Activated naive CD8-positive, alpha-beta T cell (primary cell): ENCODE measurements at regions not wholly inside any gene's neighbourhood (a gene's known extent, or its start where the extent isn't known, plus 50 kb on each side); places are given as distances from the start of the nearest gene placed in this dataset.

ENCODE experiments used
- H3K27ac Mint-ChIP-seq: one replicate; pipeline ENCODE4 v1.8.0; 2021; ENCODE audit warnings: mixed read lengths
- H3K27me3 Mint-ChIP-seq: one replicate; pipeline ENCODE4 v1.8.0; 2021; ENCODE audit warnings: mixed read lengths
- H3K36me3 Mint-ChIP-seq: one replicate; pipeline ENCODE4 v1.8.0; 2021; ENCODE audit warnings: mixed read lengths
- H3K4me1 Mint-ChIP-seq: one replicate; pipeline ENCODE4 v1.8.0; 2021; ENCODE audit warnings: low read depth, mixed read lengths
- H3K4me3 Mint-ChIP-seq: one replicate; pipeline ENCODE4 v1.8.0; 2021; ENCODE audit warnings: mild to moderate bottlenecking, mixed read lengths
- H3K9me3 Mint-ChIP-seq: one replicate; pipeline ENCODE4 v1.8.0; 2021; ENCODE audit warnings: low read depth, mixed read lengths

DNA sequence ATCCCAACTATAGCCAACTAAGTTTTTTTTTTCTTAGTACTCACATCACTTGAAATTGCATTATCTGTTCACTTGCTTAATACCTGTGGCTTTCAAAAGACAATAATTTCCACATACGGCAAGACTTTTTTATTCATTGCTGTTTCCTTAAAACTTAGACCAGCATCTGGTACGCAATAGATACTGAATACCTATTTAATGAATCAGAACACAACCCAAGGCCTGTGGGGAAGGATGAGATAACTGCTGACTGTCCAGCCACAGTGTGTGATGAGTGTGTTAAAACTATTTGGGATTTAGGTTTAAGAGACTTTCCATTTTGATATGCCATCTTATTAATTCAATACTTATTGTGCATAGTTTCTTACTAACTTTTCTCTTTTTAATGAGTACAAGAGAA, 988.7 kb downstream of the NTRK3 start:
- Mint-ChIP-seq H3K4me1 (no peaks in the 10 kb centered on the region), H3K27me3 (peaks cover 11% of the 10 kb centered on the region), H3K27ac (no peak overlapping the region), H3K9me3 (peaks cover under 1% of the 10 kb centered on the region), H3K36me3 (no peaks in the 10 kb centered on the region), H3K4me3 (no peak overlapping the region)

DNA sequence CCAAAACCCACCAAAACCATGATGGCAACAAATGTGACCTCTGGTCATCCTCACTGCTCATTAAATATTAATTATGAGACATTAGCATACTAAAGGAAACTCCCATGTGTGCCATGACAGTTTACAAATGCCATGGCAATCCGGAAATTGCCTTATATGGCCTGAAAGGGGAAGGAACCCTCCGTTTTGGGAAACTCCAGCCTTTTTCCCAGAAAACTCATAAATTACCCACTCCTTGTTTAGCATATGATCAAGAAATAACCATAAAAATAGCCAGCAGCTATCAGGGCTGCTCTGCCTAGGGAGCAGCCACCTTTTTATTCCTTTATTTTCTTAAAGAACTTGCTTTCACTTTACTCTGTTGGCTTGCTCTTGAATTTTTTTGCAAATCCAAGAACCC, 992.7 kb downstream of the NTRK3 start:
- Mint-ChIP-seq H3K27ac (no peak overlapping the region), H3K4me3 (no peak overlapping the region), H3K9me3 (no peaks in the 10 kb centered on the region), H3K4me1 (no peaks in the 10 kb centered on the region), H3K27me3 (peaks cover 13% of the 10 kb centered on the region), H3K36me3 (no peaks in the 10 kb centered on the region)

DNA sequence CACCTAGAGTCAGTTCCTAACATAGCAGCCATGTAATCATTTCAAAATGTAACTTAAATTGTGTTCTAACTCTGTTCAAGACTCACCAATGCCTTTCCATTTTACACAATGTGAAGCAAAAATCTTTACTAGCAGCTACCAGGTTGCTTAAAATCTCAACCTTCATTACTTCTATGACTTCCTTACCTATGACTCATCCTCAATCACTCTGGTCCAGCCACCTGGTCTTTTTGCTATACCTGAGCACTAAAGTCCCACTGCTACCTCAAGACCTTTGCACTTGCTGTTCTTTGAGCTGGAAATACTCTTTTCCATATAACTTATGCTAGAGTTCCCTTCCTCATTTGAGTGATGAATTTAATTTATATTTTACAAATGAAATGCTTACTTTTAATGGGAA, 993.2 kb downstream of the NTRK3 start:
- no peak overlapping the region for H3K4me3 Mint-ChIP-seq
- H3K9me3 Mint-ChIP-seq, result no peaks in the 10 kb centered on the region
- H3K27me3 Mint-ChIP-seq, result peaks cover 13% of the 10 kb centered on the region
- no peaks in the 10 kb centered on the region for H3K36me3 Mint-ChIP-seq
- no peaks in the 10 kb centered on the region for H3K4me1 Mint-ChIP-seq
- no peak overlapping the region for H3K27ac Mint-ChIP-seq

DNA sequence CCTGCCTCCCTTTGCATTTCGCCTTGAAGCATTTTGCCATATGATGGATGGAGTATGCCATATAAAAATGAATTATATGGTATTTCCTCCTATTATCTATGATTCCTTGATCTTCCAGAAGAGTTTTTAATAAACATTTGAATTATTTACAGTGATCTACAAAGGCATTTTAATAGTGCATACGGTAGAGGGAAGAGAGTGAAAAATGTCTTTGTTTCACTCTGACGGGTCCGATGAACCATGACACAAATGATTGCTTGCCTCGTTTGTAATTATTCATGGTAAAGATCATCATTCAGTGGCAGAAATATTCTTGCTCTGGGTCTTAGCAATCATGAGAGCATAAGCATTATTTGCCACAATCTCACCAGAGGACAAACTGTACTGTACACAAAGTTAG, 1010.9 kb downstream of the NTRK3 start:
- Mint-ChIP-seq H3K36me3 (no peaks in the 10 kb centered on the region), H3K9me3 (no peaks in the 10 kb centered on the region), H3K27ac (no peak overlapping the region), H3K4me3 (no peak overlapping the region), H3K4me1 (no peaks in the 10 kb centered on the region), H3K27me3 (peaks cover 6% of the 10 kb centered on the region)

DNA sequence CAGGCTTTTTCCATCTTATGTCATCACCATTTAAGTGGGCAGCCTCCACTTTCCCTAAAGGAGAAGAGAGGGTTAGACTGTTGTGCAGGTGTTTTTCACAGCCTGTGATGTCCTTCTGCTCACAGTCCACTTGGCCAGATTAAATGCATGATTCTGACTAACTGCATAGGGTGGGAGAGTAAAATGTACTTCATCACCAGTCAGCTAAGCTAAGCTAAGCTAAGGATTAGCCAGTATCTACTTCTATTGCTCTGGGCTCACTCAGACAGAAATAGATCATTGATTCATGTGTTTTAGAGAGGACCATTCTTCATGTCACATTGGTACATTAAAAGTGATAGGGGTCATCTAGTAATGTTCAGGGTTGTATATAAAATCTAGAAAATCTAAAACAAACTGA, 1013.1 kb downstream of the NTRK3 start:
- Mint-ChIP-seq H3K4me1 (no peaks in the 10 kb centered on the region), H3K9me3 (no peaks in the 10 kb centered on the region), H3K4me3 (no peak overlapping the region), H3K27me3 (peaks cover 6% of the 10 kb centered on the region), H3K27ac (no peak overlapping the region), H3K36me3 (no peaks in the 10 kb centered on the region)

DNA sequence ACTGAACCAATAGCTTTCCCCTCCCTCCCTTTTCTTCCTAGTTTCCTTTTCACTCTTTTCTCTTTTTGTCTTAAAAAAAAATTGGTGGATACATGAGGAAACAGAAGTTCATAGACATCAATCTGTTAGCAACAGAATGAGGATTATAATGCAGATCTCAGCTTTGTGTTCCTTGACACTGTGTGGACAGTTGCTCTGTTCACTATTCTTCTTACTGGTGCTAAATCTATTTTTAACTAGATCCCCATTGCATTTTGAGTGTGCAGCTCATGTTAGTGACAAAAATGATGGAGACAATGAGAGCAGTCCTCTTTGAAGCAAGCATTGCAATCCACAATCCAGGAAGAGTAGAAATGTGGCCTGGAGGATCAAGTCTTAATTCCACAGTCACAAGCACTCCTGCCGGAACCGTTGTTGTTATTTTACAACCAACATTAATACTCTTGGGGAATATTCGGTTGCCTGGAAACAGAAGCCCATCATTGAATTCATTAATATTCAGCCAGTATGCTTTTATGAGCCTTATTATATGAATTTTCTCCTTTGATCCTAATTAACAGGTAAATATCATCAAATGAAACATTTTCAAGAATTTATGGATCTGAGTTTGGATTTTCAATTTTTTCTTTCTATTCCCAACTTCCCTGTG, 1016.8 kb downstream of the NTRK3 start:
- Mint-ChIP-seq H3K9me3 (no peaks in the 10 kb centered on the region), H3K27ac (no peak overlapping the region), H3K4me3 (no peak overlapping the region), H3K4me1 (no peaks in the 10 kb centered on the region), H3K27me3 (peaks cover 3% of the 10 kb centered on the region), H3K36me3 (no peaks in the 10 kb centered on the region)

DNA sequence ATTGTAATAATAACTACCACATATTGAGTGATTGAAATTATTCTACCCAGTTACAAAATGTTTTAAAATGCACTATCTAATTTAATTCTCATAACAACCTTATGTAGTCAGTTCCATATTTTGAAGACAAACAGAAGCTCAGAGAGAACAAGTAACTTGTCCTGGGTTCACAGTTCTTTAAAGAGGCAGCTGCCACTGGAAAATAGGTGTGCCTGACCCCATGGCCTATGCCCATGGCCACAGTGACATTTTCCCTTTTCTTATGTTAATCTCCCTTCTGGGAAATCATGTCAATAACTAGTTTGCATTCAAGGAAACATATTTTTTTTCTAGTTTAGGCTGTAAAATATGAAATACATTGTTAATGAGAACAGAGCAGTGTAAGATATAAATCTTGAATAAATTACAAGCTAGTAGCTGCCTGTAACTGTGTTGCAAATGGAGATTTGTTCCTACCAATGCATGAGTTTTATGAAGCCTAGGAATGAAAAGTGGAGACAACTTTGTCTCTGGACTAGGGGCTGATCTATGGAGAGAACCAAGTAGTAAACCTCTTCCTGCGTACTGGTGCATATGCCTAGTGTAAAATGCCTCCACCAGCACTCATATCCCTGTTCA, 1018.0 kb downstream of the NTRK3 start:
- H3K9me3 Mint-ChIP-seq, result no peaks in the 10 kb centered on the region
- no peaks in the 10 kb centered on the region for H3K36me3 Mint-ChIP-seq
- H3K27ac Mint-ChIP-seq, result no peak overlapping the region
- H3K4me1 Mint-ChIP-seq, result no peaks in the 10 kb centered on the region
- peaks cover 5% of the 10 kb centered on the region for H3K27me3 Mint-ChIP-seq
- no peak overlapping the region for H3K4me3 Mint-ChIP-seq

DNA sequence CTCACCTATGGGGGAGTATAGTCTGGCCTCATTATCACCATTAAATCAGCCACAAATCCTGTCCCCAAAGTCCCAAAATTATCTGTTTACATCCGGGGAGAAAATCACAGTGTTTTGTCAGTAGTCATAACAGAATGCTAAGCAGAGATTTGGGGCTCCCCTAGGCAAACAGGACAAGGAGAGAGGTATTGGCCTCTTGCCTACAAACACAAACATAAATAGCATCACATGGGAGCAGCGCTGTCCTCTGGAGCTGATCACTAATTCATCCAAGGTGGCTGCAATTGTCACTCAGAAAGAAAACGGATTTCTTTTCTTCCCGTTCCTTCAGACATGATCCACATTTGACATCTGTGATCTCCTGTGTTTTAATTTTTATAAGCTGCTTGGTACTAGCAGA, 1028.1 kb downstream of the NTRK3 start:
- Mint-ChIP-seq H3K27me3 (peaks cover under 1% of the 10 kb centered on the region), H3K4me1 (no peaks in the 10 kb centered on the region), H3K27ac (no peak overlapping the region), H3K4me3 (no peak overlapping the region), H3K36me3 (no peaks in the 10 kb centered on the region), H3K9me3 (no peaks in the 10 kb centered on the region)

DNA sequence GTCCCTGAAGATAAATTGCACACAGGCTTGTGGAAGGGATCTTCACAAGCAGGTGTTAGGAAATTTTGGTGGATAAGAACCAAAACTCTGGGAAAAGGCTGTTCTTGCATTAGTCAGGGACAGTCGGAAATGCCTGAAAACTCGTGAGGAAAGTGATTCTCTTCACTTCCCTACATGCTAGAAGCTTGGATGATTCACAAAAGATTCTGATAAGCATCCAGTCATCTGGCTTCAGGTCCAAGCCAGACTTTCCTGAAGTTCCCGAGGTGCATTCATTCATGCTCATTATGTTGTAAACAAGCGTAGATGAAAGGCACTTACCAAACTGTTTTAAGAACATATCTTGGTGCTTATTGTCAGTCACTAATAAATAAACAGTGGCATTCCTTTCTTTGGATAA, 1028.7 kb downstream of the NTRK3 start:
- Mint-ChIP-seq H3K4me3 (no peak overlapping the region), H3K9me3 (no peaks in the 10 kb centered on the region), H3K4me1 (no peaks in the 10 kb centered on the region), H3K27ac (no peak overlapping the region), H3K36me3 (no peaks in the 10 kb centered on the region), H3K27me3 (no peaks in the 10 kb centered on the region)

DNA sequence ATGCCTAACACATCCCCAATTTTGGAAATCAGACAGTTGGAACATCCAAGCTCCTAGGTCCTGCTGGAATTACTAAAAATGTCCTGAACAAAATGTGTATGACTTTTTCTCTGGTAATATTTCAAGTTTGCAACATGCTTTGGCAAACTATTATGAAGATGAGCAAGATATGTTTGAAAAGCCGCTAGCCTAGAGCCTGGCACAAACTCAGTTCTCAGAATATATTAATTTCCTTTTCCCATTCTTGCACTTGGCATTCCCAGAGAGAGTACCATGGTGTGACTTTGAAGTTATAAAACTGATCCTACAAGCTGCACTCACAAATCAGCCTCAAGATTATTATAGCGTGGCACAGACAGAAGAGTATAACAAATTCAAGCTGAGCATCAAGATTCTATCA, 1031.1 kb downstream of the NTRK3 start:
- H3K4me3 Mint-ChIP-seq, result no peak overlapping the region
- H3K9me3 Mint-ChIP-seq, result no peaks in the 10 kb centered on the region
- H3K27ac Mint-ChIP-seq, result no peak overlapping the region
- H3K27me3 Mint-ChIP-seq, result peaks cover 2% of the 10 kb centered on the region
- H3K36me3 Mint-ChIP-seq, result no peaks in the 10 kb centered on the region
- no peaks in the 10 kb centered on the region for H3K4me1 Mint-ChIP-seq

DNA sequence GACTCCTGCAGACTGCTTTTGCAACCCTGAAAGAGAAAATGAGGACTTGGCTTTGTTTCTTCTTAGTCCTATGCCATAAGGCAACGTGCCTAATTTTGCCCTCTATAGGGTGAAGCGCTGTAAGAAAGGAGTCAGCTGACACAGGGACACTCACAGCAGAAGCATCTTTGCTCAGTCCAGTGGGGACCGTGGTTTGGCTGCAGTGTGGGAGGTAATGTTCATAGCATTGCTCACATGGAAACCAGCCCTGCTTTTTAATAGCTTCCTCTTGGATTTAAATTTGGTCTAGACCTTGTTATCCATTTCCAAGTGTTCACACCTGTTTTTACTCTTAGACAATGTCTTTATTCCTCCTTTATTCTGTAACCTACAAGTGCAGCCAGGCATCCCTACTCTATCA, 1032.1 kb downstream of the NTRK3 start:
- Mint-ChIP-seq H3K9me3 (no peaks in the 10 kb centered on the region), H3K36me3 (no peaks in the 10 kb centered on the region), H3K27me3 (peaks cover 2% of the 10 kb centered on the region), H3K4me3 (no peak overlapping the region), H3K4me1 (no peaks in the 10 kb centered on the region), H3K27ac (no peak overlapping the region)

DNA sequence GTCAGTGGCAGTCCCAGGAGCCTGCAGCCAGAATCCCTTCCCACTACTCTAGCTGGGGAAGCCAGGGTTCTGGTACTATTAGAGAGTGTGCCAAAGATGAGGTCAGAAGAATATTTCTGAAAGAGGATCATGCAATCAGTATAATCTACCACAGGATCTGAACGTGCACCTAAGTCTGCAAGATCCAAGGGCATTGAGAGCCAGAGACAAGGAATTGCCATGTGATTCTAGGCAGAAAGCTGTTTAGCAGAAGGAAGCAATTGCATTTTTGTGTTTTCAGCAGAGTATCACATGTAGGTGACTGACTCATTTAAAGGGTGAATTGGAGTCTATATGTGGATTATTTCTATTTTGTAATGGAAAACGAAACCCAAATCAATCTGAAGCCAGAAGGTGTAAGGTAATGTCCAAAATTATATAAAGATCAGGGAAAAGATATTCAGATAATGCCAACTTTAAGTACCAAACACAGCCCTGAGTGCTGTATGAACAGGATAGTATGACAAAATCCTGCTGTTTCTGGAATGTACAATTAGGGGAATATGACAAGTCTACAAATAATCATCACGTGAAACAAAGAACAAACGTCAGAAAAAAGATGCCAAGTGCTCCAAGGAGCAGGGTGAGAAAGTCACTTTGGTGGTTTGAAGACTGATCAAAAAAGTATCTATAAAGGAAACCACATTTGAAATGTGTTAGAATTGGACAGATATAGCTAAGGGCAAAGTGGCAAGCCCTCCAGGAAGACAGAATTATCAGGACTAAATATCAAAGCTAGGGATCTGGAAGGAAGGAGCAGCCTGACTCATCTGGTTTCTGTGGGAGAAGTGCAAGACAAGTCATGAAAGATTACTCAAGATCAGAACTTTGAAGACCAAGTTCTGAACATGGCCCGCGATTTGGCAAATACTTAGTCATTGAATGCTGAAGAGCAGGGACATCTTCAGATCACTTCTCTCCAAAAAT, 1036.6 kb downstream of the NTRK3 start:
- Mint-ChIP-seq H3K4me3 (no peak overlapping the region), H3K27ac (no peak overlapping the region)

DNA sequence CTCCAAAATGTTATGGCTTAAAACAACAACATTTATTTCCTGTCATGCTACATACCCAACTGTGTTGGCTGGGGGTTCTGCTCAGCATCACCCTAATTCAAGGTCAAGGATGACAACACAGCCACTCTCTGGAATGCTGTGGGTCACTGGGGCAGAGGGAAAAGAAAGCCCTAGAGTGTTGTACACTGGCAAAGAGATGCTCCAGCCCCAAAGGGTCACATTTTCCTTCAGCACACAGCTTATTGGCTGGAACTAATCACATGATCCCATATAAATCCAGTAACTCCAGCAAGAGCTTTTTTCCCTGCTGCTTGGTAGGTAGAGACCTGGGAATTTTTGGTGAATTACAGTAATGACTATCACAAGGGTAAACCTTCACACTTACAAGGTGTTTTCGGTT, 1041.4 kb downstream of the NTRK3 start:
- Mint-ChIP-seq H3K4me3 (no peak overlapping the region), H3K27me3 (no peaks in the 10 kb centered on the region), H3K36me3 (no peaks in the 10 kb centered on the region), H3K27ac (no peak overlapping the region), H3K4me1 (no peaks in the 10 kb centered on the region), H3K9me3 (peaks cover 3% of the 10 kb centered on the region)

More for the DNA sequence above, 1036.6 kb downstream of the NTRK3 start:
- no peaks in the 10 kb centered on the region for H3K4me1 Mint-ChIP-seq
- peaks cover 3% of the 10 kb centered on the region for H3K9me3 Mint-ChIP-seq
- peaks cover 2% of the 10 kb centered on the region for H3K27me3 Mint-ChIP-seq
- H3K36me3 Mint-ChIP-seq, result no peaks in the 10 kb centered on the region

DNA sequence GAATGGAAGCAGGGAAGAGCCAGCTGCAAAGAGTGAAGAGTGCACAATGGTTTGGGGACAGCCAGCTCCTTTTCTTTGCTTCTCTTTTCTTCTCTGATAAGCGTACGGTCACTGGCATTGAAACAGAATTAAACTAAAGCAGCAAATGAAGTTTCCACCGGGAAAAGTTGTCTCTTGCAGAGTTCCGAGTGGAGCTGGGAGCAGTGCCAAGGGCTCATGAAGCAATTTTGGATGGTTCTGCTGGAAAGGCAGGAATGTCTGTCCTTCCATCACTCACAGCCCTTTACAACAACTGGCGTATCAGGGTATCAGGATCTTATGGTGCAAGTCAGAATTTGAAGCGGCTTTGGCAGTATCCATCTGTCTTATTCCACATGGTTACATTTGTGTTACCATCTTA, 1042.9 kb downstream of the NTRK3 start:
- H3K27me3 Mint-ChIP-seq, result no peaks in the 10 kb centered on the region
- no peak overlapping the region for H3K27ac Mint-ChIP-seq
- H3K9me3 Mint-ChIP-seq, result peaks cover 3% of the 10 kb centered on the region
- H3K4me1 Mint-ChIP-seq, result no peaks in the 10 kb centered on the region
- H3K36me3 Mint-ChIP-seq, result no peaks in the 10 kb centered on the region
- H3K4me3 Mint-ChIP-seq, result no peak overlapping the region

DNA sequence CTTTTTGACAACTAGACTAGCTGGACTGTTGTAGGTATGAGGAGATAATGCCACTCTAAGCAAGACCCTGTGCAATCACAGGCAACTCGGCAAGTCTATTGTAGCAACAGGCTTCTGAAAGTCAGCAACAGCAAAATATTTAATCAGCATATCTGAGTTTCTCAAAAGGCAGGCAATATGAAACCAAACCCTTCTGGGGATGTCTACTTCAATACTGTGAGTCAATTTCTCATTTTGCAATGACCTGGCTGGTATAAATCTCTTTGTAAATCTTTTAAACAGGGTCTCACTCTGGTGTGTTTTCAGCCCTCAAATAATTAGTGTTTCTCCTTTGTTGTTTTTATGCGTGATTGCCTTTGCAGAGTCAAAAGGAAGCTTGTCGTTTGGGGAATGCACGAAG, 1044.5 kb downstream of the NTRK3 start:
- H3K36me3 Mint-ChIP-seq, result no peaks in the 10 kb centered on the region
- H3K4me3 Mint-ChIP-seq, result no peak overlapping the region
- no peak overlapping the region for H3K27ac Mint-ChIP-seq
- peaks cover under 1% of the 10 kb centered on the region for H3K9me3 Mint-ChIP-seq
- H3K27me3 Mint-ChIP-seq, result no peaks in the 10 kb centered on the region
- H3K4me1 Mint-ChIP-seq, result no peaks in the 10 kb centered on the region
